ENCODE measurements at regions not wholly inside any gene's neighbourhood (a gene's known extent, or its start where the extent isn't known, plus 50 kb on each side); places are given as distances from the start of the nearest gene placed in this dataset.

GRCh38 chr16:59567496-59567895 lies 833.4 kb upstream of the GOT2 start:
- no peak for DNase-seq (ENCODE audit: low spot score)
- Histone ChIP-seq H3K9me3 (ENCODE audit: control insufficient read depth in 4 of 4, low read length in 3 of 4) (no peaks in the 10 kb centered on the region), H3K27me3 (ENCODE audit: control insufficient read depth in 4 of 4, insufficient read depth in 4 of 4, low read length in 3 of 4) (no peaks in the 10 kb centered on the region), H3K9ac (ENCODE audit: low read depth in 1 of 2, low read length in 2 of 2) (no peak overlapping the region), H3K36me3 (ENCODE audit: control insufficient read depth in 4 of 4, insufficient read depth in 3 of 4, low read depth in 1 of 4, low read length in 3 of 4) (no peaks in the 10 kb centered on the region), H3K4me1 (ENCODE audit: control insufficient read depth in 4 of 4, insufficient read depth in 4 of 4, low read length in 3 of 4) (no peaks in the 10 kb centered on the region), H3K4me3 (ENCODE audit: low read depth in 1 of 3, low read length in 3 of 3) (no peak overlapping the region), H3K27ac (ENCODE audit: low read depth in 1 of 2, low read length in 2 of 2) (no peak overlapping the region)
- TF ChIP-seq RXRA (IDR thresholded peaks at IDR 0.05), result no peak
- TF ChIP-seq, protein P1, sequence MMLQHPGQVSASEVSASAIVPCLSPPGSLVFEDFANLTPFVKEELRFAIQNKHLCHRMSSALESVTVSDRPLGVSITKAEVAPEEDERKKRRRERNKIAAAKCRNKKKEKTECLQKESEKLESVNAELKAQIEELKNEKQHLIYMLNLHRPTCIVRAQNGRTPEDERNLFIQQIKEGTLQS (IDR thresholded peaks at IDR 0.05), result no peak
- no peak for TF ChIP-seq JUND (IDR thresholded peaks at IDR 0.05)
- TF ChIP-seq HNF4G (IDR thresholded peaks at IDR 0.05), result no peak
- no peak for TF ChIP-seq SP1 (IDR thresholded peaks at IDR 0.05)
- TF ChIP-seq FOXA2 (IDR thresholded peaks at IDR 0.05), result no peak
- TF ChIP-seq, protein P2, sequence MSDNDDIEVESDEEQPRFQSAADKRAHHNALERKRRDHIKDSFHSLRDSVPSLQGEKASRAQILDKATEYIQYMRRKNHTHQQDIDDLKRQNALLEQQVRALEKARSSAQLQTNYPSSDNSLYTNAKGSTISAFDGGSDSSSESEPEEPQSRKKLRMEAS (IDR thresholded peaks at IDR 0.05), result no peak
- no peak for TF ChIP-seq HNF4A (conservative IDR thresholded peaks at IDR 0.05)
- 77% methylated on average over 5 of the region's 5 CpGs for WGBS

- Histone ChIP-seq H3K4me1 (ENCODE audit: control insufficient read depth in 4 of 4, insufficient read depth in 4 of 4, low read length in 3 of 4) (no peaks in the 10 kb centered on the region), H3K36me3 (ENCODE audit: control insufficient read depth in 4 of 4, insufficient read depth in 3 of 4, low read depth in 1 of 4, low read length in 3 of 4) (no peaks in the 10 kb centered on the region), H3K9ac (ENCODE audit: low read depth in 1 of 2, low read length in 2 of 2) (no peak overlapping the region), H3K27me3 (ENCODE audit: control insufficient read depth in 4 of 4, insufficient read depth in 4 of 4, low read length in 3 of 4) (no peaks in the 10 kb centered on the region), H3K4me3 (ENCODE audit: low read depth in 1 of 3, low read length in 3 of 3) (no peak overlapping the region), H3K9me3 (ENCODE audit: control insufficient read depth in 4 of 4, low read length in 3 of 4) (no peaks in the 10 kb centered on the region), H3K27ac (ENCODE audit: low read depth in 1 of 2, low read length in 2 of 2) (no peak overlapping the region)
- TF ChIP-seq FOXA2 (IDR thresholded peaks at IDR 0.05), result no peak
- TF ChIP-seq SP1 (IDR thresholded peaks at IDR 0.05), result no peak
- TF ChIP-seq RAD21 (IDR thresholded peaks at IDR 0.05), result no peak
- TF ChIP-seq RXRA (IDR thresholded peaks at IDR 0.05), result no peak
- no peak for TF ChIP-seq YY1 (IDR thresholded peaks at IDR 0.05)
- TF ChIP-seq NR2F2 (IDR thresholded peaks at IDR 0.05), result no peak
- TF ChIP-seq HNF4A (conservative IDR thresholded peaks at IDR 0.05), result no peak
- no peak for TF ChIP-seq GABPA (IDR thresholded peaks at IDR 0.05 in 1 of 2, conservative IDR thresholded peaks at IDR 0.05 in 1 of 2)
- DNase-seq (ENCODE audit: low spot score), result no peak
Measured at GRCh38 chr16:59566446-59566845, 832.3 kb upstream of the GOT2 start.

GRCh38 chr16:59558679-59559078 lies 824.6 kb upstream of the GOT2 start:
- H3K4me3 ChIP-seq (ENCODE audit: low read depth in 1 of 3, low read length in 3 of 3), result no peak overlapping the region
- no peak overlapping the region for H3K9ac ChIP-seq (ENCODE audit: low read depth in 1 of 2, low read length in 2 of 2)
- no peak for DNase-seq (ENCODE audit: low spot score)
- TF ChIP-seq HNF4A (conservative IDR thresholded peaks at IDR 0.05) (no peak), JUND (IDR thresholded peaks at IDR 0.05) (no peak), FOXA2 (IDR thresholded peaks at IDR 0.05) (no peak), RXRA (IDR thresholded peaks at IDR 0.05) (no peak)
- TF ChIP-seq, protein P3, sequence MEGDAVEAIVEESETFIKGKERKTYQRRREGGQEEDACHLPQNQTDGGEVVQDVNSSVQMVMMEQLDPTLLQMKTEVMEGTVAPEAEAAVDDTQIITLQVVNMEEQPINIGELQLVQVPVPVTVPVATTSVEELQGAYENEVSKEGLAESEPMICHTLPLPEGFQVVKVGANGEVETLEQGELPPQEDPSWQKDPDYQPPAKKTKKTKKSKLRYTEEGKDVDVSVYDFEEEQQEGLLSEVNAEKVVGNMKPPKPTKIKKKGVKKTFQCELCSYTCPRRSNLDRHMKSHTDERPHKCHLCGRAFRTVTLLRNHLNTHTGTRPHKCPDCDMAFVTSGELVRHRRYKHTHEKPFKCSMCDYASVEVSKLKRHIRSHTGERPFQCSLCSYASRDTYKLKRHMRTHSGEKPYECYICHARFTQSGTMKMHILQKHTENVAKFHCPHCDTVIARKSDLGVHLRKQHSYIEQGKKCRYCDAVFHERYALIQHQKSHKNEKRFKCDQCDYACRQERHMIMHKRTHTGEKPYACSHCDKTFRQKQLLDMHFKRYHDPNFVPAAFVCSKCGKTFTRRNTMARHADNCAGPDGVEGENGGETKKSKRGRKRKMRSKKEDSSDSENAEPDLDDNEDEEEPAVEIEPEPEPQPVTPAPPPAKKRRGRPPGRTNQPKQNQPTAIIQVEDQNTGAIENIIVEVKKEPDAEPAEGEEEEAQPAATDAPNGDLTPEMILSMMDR (IDR thresholded peaks at IDR 0.05; ENCODE audit: low read depth, low read length, missing input control), result no peak
- TF ChIP-seq, protein P4, sequence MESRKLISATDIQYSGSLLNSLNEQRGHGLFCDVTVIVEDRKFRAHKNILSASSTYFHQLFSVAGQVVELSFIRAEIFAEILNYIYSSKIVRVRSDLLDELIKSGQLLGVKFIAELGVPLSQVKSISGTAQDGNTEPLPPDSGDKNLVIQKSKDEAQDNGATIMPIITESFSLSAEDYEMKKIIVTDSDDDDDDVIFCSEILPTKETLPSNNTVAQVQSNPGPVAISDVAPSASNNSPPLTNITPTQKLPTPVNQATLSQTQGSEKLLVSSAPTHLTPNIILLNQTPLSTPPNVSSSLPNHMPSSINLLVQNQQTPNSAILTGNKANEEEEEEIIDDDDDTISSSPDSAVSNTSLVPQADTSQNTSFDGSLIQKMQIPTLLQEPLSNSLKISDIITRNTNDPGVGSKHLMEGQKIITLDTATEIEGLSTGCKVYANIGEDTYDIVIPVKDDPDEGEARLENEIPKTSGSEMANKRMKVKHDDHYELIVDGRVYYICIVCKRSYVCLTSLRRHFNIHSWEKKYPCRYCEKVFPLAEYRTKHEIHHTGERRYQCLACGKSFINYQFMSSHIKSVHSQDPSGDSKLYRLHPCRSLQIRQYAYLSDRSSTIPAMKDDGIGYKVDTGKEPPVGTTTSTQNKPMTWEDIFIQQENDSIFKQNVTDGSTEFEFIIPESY (IDR thresholded peaks at IDR 0.05), result no peak
- no peak overlapping the region for H3K27ac ChIP-seq (ENCODE audit: low read depth in 1 of 2, low read length in 2 of 2)
- H3K36me3 ChIP-seq (ENCODE audit: control insufficient read depth in 4 of 4, insufficient read depth in 3 of 4, low read depth in 1 of 4, low read length in 3 of 4), result no peaks in the 10 kb centered on the region
- no peaks in the 10 kb centered on the region for H3K9me3 ChIP-seq (ENCODE audit: control insufficient read depth in 4 of 4, low read length in 3 of 4)
- H3K27me3 ChIP-seq (ENCODE audit: control insufficient read depth in 4 of 4, insufficient read depth in 4 of 4, low read length in 3 of 4), result peaks cover 0 to 4% (median 0%) of the 10 kb centered on the region in 4 donors
- no peaks in the 10 kb centered on the region for H3K4me1 ChIP-seq (ENCODE audit: control insufficient read depth in 4 of 4, insufficient read depth in 4 of 4, low read length in 3 of 4)

Measured in liver (tissue), 8 donors.